ENCODE measurements at regions not wholly inside any gene's neighbourhood (a gene's known extent, or its start where the extent isn't known, plus 50 kb on each side); places are given as distances from the start of the nearest gene placed in this dataset.

GRCh38 chr12:66859751-66860440 lies 181.0 kb upstream of the GRIP1 start:
- H3K9me3 ChIP-seq, result no peaks in the 10 kb centered on the region
- H3K4me3 ChIP-seq, result no peak overlapping the region
- H3K4me1 ChIP-seq, result no peaks in the 10 kb centered on the region
- intact Hi-C loops (cut with DNase I), result no loop called here
- no peaks in the 10 kb centered on the region for H3K36me3 ChIP-seq
- DNase-seq (no peak), ATAC-seq (no peak)
- no peak for TF ChIP-seq CTCF (IDR thresholded peaks at IDR 0.05)
- no peaks in the 10 kb centered on the region for H3K27me3 ChIP-seq (ENCODE audit: low read depth)
- no peak overlapping the region for H3K27ac ChIP-seq

GRCh38 chr12:66860752-66861750 lies 182.2 kb upstream of the GRIP1 start:
- TF ChIP-seq CTCF (IDR thresholded peaks at IDR 0.05), result peak; percentile 89
- Histone ChIP-seq H3K4me1 (no peaks in the 10 kb centered on the region), H3K27ac (no peak overlapping the region), H3K36me3 (no peaks in the 10 kb centered on the region), H3K9me3 (no peaks in the 10 kb centered on the region), H3K27me3 (ENCODE audit: low read depth) (no peaks in the 10 kb centered on the region), H3K4me3 (no peak overlapping the region)
- intact Hi-C loops (cut with DNase I), result no loop called here
- peak; percentile 53 for DNase-seq
- peak; percentile 60 to 69 for ATAC-seq

GRCh38 chr12:66862356-66862985 lies 183.6 kb upstream of the GRIP1 start:
- no peaks in the 10 kb centered on the region for H3K36me3 ChIP-seq
- DNase-seq (no peak), ATAC-seq (no peak)
- H3K4me1 ChIP-seq, result no peaks in the 10 kb centered on the region
- H3K27ac ChIP-seq, result no peak overlapping the region
- H3K27me3 ChIP-seq (ENCODE audit: low read depth), result no peaks in the 10 kb centered on the region
- intact Hi-C loops (cut with DNase I), result no loop called here
- H3K9me3 ChIP-seq, result no peaks in the 10 kb centered on the region
- TF ChIP-seq CTCF (IDR thresholded peaks at IDR 0.05), result no peak
- H3K4me3 ChIP-seq, result no peak overlapping the region

GRCh38 chr12:66863276-66863675 lies 184.4 kb upstream of the GRIP1 start:
- no peaks in the 10 kb centered on the region for H3K4me1 ChIP-seq
- no peaks in the 10 kb centered on the region for H3K36me3 ChIP-seq
- H3K27ac ChIP-seq, result no peak overlapping the region
- no peaks in the 10 kb centered on the region for H3K27me3 ChIP-seq (ENCODE audit: low read depth)
- ATAC-seq (no peak), DNase-seq (no peak)
- intact Hi-C loops (cut with DNase I), result no loop called here
- TF ChIP-seq CTCF (IDR thresholded peaks at IDR 0.05), result no peak
- H3K9me3 ChIP-seq, result no peaks in the 10 kb centered on the region
- H3K4me3 ChIP-seq, result no peak overlapping the region

GRCh38 chr12:66877925-66878324 lies 199.0 kb upstream of the GRIP1 start:
- Histone ChIP-seq H3K27me3 (ENCODE audit: low read depth) (no peaks in the 10 kb centered on the region), H3K4me3 (no peak overlapping the region), H3K4me1 (no peaks in the 10 kb centered on the region), H3K36me3 (no peaks in the 10 kb centered on the region), H3K9me3 (no peaks in the 10 kb centered on the region), H3K27ac (no peak overlapping the region)
- intact Hi-C loops (cut with DNase I), result no loop called here
- no peak for ATAC-seq
- DNase-seq, result no peak
- no peak for TF ChIP-seq CTCF (IDR thresholded peaks at IDR 0.05)
